ENCODE measurements at regions not wholly inside any gene's neighbourhood (a gene's known extent, or its start where the extent isn't known, plus 50 kb on each side); places are given as distances from the start of the nearest gene placed in this dataset.

DNA sequence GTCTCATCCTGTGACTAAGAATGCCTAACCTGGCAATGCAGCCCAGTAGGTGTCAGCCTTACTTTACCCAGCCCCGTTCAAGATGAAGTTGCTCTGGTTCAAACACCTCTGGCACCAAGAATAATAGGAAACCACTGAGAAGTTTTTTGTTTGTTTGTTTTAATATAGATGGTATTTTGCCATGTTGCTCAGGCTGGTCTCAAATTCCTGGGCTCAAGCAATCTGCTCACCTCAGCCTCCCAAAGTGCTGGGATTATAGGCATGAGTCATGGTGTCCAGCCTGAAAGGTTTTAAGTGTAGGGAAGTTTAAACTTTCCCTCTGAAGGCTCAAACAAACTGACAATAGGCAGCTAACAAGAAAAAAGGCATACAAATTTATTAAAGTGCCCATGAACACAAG, 51.2 kb upstream of the ABCC4 start:
- Histone ChIP-seq H3K36me3 (no peaks in the 10 kb centered on the region), H3K4me3 (no peak overlapping the region), H3K27me3 (no peaks in the 10 kb centered on the region), H3K27ac (no peak overlapping the region), H3K9me3 (no peaks in the 10 kb centered on the region), H3K4me1 (peaks cover 7 to 18% (median 9%) of the 10 kb centered on the region in 4 donors)
- ATAC-seq (ENCODE audit: low FRiP score in 2 of 2) (no peak), DNase-seq (no peak)
- 89 to 93% methylated on average over 1 of the region's 1 CpG for WGBS, 2 donors
- TF ChIP-seq, protein P1, sequence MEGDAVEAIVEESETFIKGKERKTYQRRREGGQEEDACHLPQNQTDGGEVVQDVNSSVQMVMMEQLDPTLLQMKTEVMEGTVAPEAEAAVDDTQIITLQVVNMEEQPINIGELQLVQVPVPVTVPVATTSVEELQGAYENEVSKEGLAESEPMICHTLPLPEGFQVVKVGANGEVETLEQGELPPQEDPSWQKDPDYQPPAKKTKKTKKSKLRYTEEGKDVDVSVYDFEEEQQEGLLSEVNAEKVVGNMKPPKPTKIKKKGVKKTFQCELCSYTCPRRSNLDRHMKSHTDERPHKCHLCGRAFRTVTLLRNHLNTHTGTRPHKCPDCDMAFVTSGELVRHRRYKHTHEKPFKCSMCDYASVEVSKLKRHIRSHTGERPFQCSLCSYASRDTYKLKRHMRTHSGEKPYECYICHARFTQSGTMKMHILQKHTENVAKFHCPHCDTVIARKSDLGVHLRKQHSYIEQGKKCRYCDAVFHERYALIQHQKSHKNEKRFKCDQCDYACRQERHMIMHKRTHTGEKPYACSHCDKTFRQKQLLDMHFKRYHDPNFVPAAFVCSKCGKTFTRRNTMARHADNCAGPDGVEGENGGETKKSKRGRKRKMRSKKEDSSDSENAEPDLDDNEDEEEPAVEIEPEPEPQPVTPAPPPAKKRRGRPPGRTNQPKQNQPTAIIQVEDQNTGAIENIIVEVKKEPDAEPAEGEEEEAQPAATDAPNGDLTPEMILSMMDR (IDR thresholded peaks at IDR 0.05) = no peak

DNA sequence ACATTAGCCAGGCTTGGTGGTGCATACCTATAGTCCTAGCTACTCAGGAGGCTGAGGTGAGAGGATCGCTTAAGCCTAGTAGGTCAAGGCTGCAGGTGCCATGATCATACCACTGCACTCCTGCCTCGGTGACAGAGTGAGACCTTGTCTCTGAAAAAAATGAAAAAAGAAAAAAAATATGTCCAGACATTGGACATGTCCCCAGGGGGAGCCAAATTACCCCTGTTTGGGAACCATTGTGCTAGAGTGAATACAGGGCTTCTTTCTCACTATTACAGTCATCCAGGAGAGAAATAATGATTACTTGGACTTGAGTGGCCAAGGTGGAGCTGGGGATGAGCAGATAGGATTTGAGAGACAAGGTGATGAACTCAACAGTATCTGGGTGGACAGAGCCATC, 52.9 kb upstream of the ABCC4 start:
- TF ChIP-seq POLR2A (IDR thresholded peaks at IDR 0.05) (no peak), EP300 (IDR thresholded peaks at IDR 0.05) (no peak), POLR2AphosphoS5 (IDR thresholded peaks at IDR 0.05) (no peak)
- TF ChIP-seq, protein P1 (IDR thresholded peaks at IDR 0.05) = no peak
- no peak for DNase-seq
- WGBS, 2 donors = 89 to 93% methylated on average over 2 of the region's 2 CpGs
- Histone ChIP-seq H3K36me3 (no peaks in the 10 kb centered on the region), H3K9me3 (no peaks in the 10 kb centered on the region), H3K27ac (no peak overlapping the region), H3K4me1 (peaks cover 7 to 18% (median 9%) of the 10 kb centered on the region in 4 donors), H3K4me3 (no peak overlapping the region), H3K27me3 (no peaks in the 10 kb centered on the region)
- ATAC-seq (ENCODE audit: low FRiP score in 2 of 2) = no peak

DNA sequence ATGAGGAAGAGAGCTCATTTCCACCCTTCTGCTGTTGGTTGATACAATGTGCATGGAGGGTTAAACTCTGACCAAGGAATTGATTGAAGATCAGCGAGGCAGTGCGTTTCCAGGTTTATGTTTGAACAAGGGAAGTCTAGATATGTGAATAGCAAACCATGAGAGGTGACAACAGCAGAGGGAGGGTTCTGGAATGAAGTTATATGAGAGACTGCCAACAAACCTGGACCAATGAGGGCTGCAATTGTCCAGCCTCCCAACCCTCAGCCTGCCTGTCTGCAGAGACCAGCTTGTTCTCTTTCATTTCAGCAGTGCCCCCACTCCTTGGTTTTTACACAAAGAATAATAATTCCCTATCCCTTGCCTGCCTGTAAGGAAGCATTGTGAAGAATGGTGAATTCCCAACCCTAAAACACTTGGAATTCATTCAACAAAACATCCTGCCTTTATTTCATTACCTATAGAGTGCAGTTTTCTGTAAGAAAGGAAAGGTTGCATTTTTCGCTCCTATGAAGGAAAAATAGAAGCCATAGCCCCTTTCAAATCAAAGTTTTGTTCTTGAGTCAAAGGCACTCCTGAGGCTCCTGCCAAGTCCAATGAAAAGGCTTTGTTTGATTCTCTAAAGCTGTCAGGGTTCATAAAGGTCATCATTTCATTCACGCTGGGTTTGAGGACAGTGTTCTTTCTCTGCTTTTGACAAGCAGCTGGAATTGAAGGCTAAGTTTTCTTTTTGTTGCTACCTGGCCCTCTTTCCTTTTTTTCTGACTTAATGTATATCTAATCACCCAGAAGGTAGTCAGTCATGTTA, 53.6 kb upstream of the ABCC4 start:
- TF ChIP-seq, protein P1 (IDR thresholded peaks at IDR 0.05) = no peak
- TF ChIP-seq EP300 (IDR thresholded peaks at IDR 0.05) = no peak
- no peak for TF ChIP-seq POLR2AphosphoS5 (IDR thresholded peaks at IDR 0.05)
- TF ChIP-seq POLR2A (IDR thresholded peaks at IDR 0.05) = no peak
- H3K4me1 ChIP-seq = peaks cover 7 to 18% (median 9%) of the 10 kb centered on the region in 4 donors
- no peaks in the 10 kb centered on the region for H3K27me3 ChIP-seq
- H3K4me3 ChIP-seq = no peak overlapping the region
- no peak overlapping the region for H3K27ac ChIP-seq
- ATAC-seq (ENCODE audit: low FRiP score in 2 of 2) = no peak
- 39 to 48% methylated on average over 4 of the region's 4 CpGs for WGBS, 2 donors
- H3K36me3 ChIP-seq = no peaks in the 10 kb centered on the region
- no peaks in the 10 kb centered on the region for H3K9me3 ChIP-seq
- DNase-seq = peak in 1 of 2 donors; percentile 21

DNA sequence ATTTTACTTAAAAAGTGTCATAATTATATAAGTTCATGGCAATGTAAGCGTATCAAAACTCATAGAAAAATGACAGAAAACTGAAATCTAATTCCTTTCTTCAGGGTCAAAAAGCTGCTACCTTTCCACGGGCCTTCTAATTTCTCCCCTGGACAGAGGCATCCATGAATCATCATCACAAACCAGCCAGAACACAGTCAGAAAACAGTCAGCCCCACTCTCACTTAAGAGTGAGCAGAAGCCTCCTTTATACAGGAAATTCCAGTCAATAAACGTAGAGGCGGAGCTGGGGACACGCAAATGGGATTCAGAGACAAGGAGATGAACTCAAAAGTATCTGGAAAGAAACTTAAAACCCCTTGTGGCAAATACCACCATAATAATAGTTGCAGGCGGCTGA, 54.2 kb upstream of the ABCC4 start:
- TF ChIP-seq, protein P1 (IDR thresholded peaks at IDR 0.05) = no peak
- TF ChIP-seq POLR2A (IDR thresholded peaks at IDR 0.05) (no peak), EP300 (IDR thresholded peaks at IDR 0.05) (no peak), POLR2AphosphoS5 (IDR thresholded peaks at IDR 0.05) (no peak)
- no peak for ATAC-seq (ENCODE audit: low FRiP score in 2 of 2)
- H3K9me3 ChIP-seq = no peaks in the 10 kb centered on the region
- 62 to 78% methylated on average over 6 of the region's 6 CpGs for WGBS, 2 donors
- no peaks in the 10 kb centered on the region for H3K27me3 ChIP-seq
- H3K36me3 ChIP-seq = no peaks in the 10 kb centered on the region
- H3K4me1 ChIP-seq = peaks cover 7 to 18% (median 9%) of the 10 kb centered on the region in 4 donors
- no peak overlapping the region for H3K27ac ChIP-seq
- no peak overlapping the region for H3K4me3 ChIP-seq
- DNase-seq = no peak

DNA sequence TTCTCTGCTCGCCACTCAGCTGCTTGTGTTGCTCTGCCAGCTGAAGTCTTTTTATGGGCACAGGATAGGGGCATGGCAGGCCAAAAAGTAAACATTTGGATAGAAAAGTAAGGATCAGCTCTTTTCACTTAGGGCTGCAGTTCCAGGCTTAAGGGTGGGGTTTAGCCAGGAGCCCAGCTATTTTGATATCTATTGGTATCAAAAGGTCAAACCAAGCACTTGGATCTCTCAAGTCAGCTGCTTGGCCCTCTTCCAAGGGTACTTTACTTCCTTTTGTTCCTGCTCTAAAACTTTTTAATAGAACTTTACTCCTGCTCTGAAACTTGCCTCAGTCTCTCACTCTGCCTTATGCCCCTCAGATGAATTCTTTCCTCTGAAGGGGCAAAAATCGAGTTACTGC, 55.7 kb upstream of the ABCC4 start:
- no peak overlapping the region for H3K27ac ChIP-seq
- no peak overlapping the region for H3K4me3 ChIP-seq
- peaks cover 7 to 18% (median 9%) of the 10 kb centered on the region in 4 donors for H3K4me1 ChIP-seq
- ATAC-seq (ENCODE audit: low FRiP score in 2 of 2) (no peak), DNase-seq (no peak)
- 82 to 100% methylated on average over 2 of the region's 2 CpGs for WGBS, 2 donors
- no peak for TF ChIP-seq POLR2AphosphoS5 (IDR thresholded peaks at IDR 0.05)
- TF ChIP-seq, protein P1 (IDR thresholded peaks at IDR 0.05) = no peak
- TF ChIP-seq POLR2A (IDR thresholded peaks at IDR 0.05) = no peak
- TF ChIP-seq EP300 (IDR thresholded peaks at IDR 0.05) = no peak
- no peaks in the 10 kb centered on the region for H3K9me3 ChIP-seq
- H3K27me3 ChIP-seq = no peaks in the 10 kb centered on the region
- no peaks in the 10 kb centered on the region for H3K36me3 ChIP-seq

Data from upper lobe of left lung (tissue), 6 donors.